ENCODE measurements at regions not wholly inside any gene's neighbourhood (a gene's known extent, or its start where the extent isn't known, plus 50 kb on each side); places are given as distances from the start of the nearest gene placed in this dataset.

- intact Hi-C loops (cut with micrococcal nuclease): no loop called here
These were observed 1277.2 kb upstream of the GJE1 start for GRCh38 chr6:140855520-140855919.

DNA sequence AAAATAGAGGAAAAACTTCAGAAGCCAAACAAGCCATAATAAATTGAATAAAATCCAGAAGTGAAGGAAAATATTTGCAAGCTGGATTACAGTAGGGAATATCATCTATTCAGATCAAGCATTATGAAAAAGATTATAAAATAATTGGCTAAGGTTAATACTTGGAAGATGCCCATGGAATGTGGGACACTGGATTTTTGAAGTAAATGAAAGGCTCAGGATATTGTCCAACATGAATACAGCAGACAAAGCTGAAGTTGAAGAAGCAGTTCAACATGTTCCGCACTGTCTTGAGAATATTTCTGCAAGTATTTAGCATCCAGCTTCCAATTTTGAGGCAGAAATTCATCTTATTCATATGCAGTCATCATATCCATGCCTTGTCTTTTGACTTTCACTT is 1278.4 kb upstream of the GJE1 start:
- intact Hi-C loops (cut with micrococcal nuclease): no loop called here

DNA sequence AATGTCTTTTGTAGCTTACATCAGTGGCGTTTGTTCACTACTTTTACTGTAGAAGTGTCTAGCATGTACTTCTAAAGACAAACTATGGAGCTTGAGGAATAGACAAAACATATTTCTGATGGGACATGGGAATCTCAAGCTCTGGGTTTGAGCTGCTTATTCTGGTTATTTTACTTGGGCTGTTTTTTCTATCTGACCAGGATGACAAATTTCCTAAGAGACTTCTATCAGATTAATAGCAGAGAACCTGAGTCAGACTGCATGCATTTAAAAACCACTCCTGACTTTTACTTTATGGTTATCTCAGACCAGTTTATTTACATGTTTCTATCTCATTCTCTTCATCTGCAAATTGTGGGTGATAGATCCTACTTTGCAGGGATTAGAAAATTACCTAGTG is 1282.3 kb upstream of the GJE1 start:
- intact Hi-C loops (cut with micrococcal nuclease): no loop called here

DNA sequence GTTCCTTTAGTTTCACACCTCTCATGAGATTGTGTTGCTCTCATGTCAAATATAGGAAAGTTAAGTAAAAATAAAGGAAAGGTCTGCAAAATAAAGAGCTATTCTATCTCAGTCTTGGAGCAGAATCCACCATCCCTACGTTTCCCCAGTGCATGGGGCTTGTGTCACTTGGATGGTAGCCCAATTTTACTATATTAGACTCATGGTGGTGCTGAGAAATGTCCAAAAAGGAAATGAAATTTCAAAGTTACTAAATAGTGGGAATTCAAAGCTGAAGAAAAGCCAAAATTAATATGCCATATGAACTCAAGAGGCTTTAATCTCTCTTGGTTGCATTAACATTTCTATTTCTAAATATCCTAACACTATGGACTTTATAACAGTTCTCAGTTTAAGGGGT is 1283.3 kb upstream of the GJE1 start:
- intact Hi-C loops (cut with micrococcal nuclease): no loop called here

DNA sequence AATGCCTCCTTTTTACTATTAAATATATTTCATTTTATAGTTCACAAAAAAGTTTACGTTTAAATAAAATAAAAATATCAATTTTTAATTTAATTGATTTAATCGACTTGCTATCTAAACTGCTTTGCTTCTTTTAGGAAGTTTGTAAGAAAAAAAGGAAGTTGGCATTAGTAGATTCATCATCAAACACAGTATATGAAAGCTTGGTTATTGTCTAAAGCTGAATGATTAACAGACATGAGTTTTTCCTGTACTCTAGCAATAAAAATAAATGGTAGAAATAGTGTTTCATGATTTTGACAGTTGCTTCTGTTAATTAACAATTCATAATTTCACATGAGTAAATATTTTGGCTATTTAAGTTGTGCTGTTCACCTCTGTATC is 1285.5 kb upstream of the GJE1 start:
- intact Hi-C loops (cut with micrococcal nuclease): no loop called here

DNA sequence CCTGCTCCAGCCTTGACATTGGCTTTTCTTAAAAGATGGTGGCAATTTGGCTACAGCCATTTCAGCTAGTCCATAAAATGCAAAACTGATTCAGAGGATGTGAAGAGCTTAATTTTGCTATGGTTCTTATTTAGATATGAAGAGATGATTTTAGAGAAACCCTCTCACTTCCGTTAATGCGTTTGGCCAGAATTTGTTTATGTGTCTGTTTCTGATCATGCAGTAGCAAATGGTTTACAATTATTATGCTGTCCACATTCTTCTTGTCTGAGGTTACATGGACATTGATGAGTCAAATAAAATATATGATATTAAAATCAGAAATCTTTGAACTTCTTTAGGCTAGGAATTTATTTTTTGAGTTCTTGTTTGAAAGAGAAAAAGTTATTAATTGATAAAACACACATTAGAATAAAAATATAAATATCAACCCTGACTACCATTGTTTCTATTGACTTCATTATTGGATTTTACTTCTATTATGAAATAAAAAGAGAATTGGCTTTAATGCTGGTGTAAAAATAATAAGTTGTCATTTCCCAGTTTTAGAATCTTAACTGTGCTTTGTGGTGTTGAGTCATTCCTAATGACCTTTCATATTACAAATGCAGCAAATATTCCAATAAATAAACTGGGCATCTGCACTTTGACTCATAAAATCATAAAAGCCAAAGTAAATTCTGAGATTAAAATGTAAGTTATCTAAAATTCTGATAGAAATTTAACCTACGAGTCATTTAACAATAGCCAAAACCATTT is 1286.0 kb upstream of the GJE1 start:
- intact Hi-C loops (cut with micrococcal nuclease): no loop called here

DNA sequence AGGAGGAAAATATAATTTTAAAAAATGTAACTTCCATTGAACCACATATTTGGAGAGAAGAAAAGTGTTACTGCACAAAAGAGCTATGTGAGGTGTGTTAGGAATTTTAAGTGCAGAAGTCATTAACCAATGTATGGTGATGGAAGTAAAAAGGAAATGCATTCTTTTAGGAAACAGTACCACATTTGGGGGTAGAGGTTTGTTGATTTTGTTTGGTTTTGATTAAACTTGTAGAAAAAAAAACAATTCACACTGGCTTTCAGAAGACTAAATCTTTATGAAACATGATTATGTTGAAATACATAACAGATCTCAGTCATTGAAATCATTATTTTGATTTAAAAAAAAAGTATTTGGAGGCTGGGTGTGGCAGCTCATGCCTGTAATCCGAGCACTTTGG is 1287.0 kb upstream of the GJE1 start:
- intact Hi-C loops (cut with micrococcal nuclease): no loop called here

- intact Hi-C loops (cut with micrococcal nuclease): no loop called here
These were observed 1288.6 kb upstream of the GJE1 start for GRCh38 chr6:140844167-140844566.

DNA sequence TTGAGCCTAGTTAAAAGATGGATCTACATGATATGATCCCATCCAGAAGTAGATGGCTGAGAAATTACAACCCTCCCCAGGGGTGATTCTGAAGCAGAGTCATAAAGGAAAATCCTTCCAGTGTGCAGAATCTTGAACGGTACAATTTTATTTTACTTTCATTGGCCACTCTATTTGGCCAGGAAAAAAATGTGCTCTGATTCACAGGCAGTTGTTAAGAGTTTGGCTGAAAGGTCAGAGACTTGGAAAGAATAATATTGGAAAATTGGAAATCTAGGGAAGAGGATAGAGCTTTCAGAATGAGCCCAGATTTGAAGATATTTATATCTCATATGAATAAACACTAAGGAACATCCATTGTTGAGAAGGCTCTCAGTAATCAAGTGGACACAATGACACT is 1299.3 kb upstream of the GJE1 start:
- intact Hi-C loops (cut with micrococcal nuclease): no loop called here

DNA sequence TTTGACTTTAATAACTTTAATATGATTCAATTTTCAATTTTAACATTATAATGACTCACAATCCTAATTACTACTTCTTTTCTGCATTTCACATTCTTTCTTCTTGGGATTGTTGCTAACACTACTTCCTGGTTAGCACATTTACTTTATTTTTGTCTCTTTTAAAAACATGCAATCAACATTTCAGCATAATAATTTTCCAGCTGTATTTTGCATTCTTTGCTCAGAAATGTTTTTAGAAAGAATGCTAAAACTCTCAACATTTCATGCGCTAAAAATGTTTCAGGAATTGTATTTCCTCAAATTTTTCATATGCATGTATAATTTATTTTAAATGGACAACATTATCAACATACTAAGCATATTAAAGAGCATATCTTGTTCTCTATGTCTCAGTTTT is 1302.1 kb upstream of the GJE1 start:
- intact Hi-C loops (cut with micrococcal nuclease): no loop called here

DNA sequence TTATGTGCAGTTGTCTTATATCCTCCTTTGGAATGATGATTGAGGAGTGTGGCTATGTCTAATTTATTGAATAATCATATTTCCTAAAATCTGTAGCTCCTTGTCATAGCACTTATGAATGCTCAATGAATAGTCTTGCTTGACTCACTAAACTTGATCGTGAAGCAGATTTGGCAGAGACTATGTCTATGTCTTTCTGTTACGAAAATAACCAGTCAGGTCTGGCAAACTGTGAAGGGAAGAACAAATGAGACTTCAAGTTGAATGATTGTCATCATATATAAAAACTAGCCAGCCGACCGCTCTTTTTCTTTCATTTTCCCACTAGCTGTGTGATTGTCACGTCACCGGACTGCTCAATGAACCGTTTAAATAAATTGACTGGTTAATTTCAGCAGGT is 1303.9 kb upstream of the GJE1 start:
- intact Hi-C loops (cut with micrococcal nuclease): no loop called here

DNA sequence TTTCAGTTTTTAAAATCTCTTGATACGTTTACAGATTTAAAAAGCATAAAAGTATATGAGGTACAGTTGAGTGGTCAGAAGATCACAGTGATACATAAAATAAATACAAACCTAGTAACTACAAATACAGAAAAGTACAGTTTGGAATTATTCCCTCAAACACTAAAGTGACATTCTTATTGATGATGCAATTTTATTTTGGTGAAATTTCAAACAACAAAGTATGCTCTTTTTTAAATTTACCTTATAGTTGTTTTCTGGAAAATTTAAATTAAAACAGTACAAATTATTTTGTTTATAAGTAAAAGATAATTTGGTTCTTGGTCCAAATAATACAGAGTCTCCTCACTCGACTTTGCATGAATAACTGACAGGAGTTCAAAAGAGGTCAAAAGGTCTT is 1305.1 kb upstream of the GJE1 start:
- intact Hi-C loops (cut with micrococcal nuclease): no loop called here

GRCh38 chr6:140825731-140826130 is 1307.0 kb upstream of the GJE1 start:
- intact Hi-C loops (cut with micrococcal nuclease): no loop called here

GRCh38 chr6:140824595-140824994 is 1308.1 kb upstream of the GJE1 start:
- intact Hi-C loops (cut with micrococcal nuclease): no loop called here

DNA sequence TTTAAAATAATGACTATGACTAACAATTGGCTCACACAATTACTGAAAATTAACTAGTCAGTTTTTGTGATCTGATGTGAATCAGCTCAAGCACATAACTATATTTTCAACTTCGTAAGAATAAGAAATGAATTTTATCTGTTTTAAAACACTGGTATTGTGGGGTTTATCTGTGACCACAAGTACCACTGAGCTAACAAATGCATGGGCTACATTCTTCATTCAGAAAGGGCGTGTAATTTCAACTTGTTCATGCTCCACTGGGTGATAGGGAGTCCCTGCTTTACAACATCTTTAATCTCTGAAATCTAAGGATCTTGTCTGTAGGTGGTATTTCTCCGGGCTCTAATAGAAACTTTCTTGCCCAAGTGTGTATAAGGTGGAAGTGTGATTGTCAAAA is 1311.5 kb upstream of the GJE1 start:
- intact Hi-C loops (cut with micrococcal nuclease): no loop called here

DNA sequence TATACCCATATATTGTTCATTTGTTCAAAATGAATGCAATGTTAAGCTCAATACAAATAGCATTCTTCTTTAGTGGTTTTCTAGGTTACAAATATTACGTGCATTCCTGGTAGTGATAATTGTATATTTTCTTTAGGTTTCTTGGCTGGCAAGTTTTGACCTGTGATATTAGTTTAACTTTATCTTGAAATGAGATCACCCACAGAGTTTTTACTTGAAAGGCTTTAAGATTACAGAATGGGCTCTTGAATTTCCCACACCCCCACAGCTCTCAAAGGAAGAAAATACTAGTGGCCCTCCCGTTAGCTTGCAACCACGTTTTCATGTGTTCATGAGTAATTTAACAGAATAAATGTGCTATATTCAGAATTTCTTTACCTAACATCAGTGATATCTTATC is 1315.5 kb upstream of the GJE1 start:
- intact Hi-C loops (cut with micrococcal nuclease): no loop called here

DNA sequence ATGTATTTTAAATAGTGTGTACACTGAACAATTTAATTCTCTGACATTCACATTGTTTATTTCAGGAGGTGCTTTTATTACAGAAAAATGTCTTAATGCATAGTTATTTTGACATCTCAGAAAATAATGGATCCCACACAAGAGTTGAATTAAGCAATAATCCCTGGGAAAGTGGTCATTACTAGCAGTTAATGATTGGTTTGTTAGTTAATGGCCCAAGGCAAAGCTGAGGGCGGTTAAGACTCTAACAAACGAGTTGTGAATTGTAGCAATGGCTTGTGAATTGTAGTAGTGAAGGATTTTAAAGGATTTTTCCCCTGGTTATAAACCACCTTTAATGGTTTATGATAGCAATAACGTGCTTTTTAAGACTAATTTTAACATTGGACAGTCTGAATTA is 1316.0 kb upstream of the GJE1 start:
- intact Hi-C loops (cut with micrococcal nuclease): no loop called here

- intact Hi-C loops (cut with micrococcal nuclease): no loop called here
These were observed 1320.1 kb upstream of the GJE1 start for GRCh38 chr6:140812636-140813035.

- intact Hi-C loops (cut with micrococcal nuclease): no loop called here
These were observed 1321.1 kb upstream of the GJE1 start for GRCh38 chr6:140811642-140812041.

DNA sequence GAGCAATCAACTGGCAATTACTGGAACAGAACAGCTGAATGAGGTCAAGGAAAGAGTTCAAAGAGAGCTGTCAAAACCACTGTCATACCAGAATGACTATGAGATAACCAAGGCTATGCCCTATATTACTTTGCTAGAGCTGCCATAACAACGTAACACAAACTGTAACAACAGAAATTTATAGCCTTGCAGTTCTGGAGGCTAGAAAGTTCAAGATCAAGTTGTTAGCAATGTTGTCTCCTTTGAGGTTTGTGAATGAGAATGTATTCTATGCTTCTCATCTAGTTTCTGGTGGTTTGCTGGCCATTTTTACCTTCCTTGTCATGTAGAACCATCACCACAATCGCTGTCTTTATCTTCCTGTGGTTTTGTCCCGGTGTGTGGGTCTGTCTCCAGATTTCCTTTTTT is 1323.0 kb upstream of the GJE1 start:
- intact Hi-C loops (cut with micrococcal nuclease): loop anchor here (5.0 to 10.0 kb wide), 2 partner anchors 222 to 1435 kb away; partner anchors contain the start of gene CITED2

GRCh38 chr6:140806431-140806830 is 1326.3 kb upstream of the GJE1 start:
- intact Hi-C loops (cut with micrococcal nuclease): loop anchor here (5.0 to 10.0 kb wide), 2 partner anchors 219 to 1432 kb away; partner anchors contain the start of gene CITED2

DNA sequence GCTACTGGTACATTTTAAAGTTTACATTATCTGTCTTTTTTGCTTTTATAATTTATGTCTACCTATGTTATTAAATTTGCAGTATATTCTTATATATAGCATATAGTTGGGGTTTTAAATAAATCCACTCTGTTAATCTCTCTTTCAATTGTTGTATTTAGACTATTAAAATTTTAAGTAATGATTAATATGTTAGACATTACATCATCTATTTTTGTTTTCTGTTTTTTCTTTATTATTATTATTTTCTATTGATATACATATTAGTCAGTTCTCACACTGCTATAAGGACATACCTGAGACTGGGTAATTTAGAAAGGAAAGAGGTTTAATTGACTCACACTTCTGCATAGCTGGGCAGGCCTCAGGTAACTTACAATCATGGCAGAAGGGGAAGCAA is 1338.2 kb upstream of the GJE1 start:
- intact Hi-C loops (cut with micrococcal nuclease): no loop called here

GRCh38 chr6:140790109-140790508 is 1342.6 kb upstream of the GJE1 start:
- intact Hi-C loops (cut with micrococcal nuclease): no loop called here

GRCh38 chr6:140789466-140789865 is 1343.3 kb upstream of the GJE1 start:
- intact Hi-C loops (cut with micrococcal nuclease): no loop called here

Data from T-helper 2 cell treated with Interferon-gamma antibody and Interleukin-4, amounts not matched to agents 100 ng/mL and 5 ng/mL, for 36 hours (primary cell).